ENCODE measurements at regions not wholly inside any gene's neighbourhood (a gene's known extent, or its start where the extent isn't known, plus 50 kb on each side); places are given as distances from the start of the nearest gene placed in this dataset.

- no peak for DNase-seq
Observed at GRCh38 chr18:47317824-47318508, 66.5 kb upstream of the SKOR2 start.

- no peak for DNase-seq
Observed at GRCh38 chr18:47316924-47317323, 65.5 kb upstream of the SKOR2 start.

GRCh38 chr18:47313901-47314300 is 62.4 kb upstream of the SKOR2 start:
- no peak for DNase-seq

- no peak for DNase-seq
Observed at GRCh38 chr18:47311585-47311984, 60.1 kb upstream of the SKOR2 start.

All from NCI-H1694 (cell line).